ENCODE measurements at regions not wholly inside any gene's neighbourhood (a gene's known extent, or its start where the extent isn't known, plus 50 kb on each side); places are given as distances from the start of the nearest gene placed in this dataset.
"Not testable (repeated sequence)": the region's sequence is repeated elsewhere in the genome, so short reads cannot be mapped to it uniquely, and the experiment has no call there.

- intact Hi-C loops (cut with DNase I) = no loop called here
- Histone ChIP-seq H3K27me3 (replicated peaks; ENCODE audit: insufficient read depth) (no peaks in the 10 kb centered on the region), H3K9me3 (no peaks in the 10 kb centered on the region), H3K4me3 (no peak overlapping the region), H3K27ac (no peak overlapping the region), H3K36me3 (no peaks in the 10 kb centered on the region), H3K4me1 (replicated peaks) (no peaks in the 10 kb centered on the region)
- 17% methylated on average over 1 of the region's 1 CpG for WGBS
- DNase-seq (ENCODE audit: low spot score) = no peak
- no peak for TF ChIP-seq POLR2AphosphoS5 (IDR thresholded peaks at IDR 0.05)
Observed at GRCh38 chr9:100639854-100640253, 62.0 kb downstream of the CAVIN4 start.

- H3K36me3 ChIP-seq = no peaks in the 10 kb centered on the region
- no peaks in the 10 kb centered on the region for H3K27me3 ChIP-seq (replicated peaks; ENCODE audit: insufficient read depth)
- H3K27ac ChIP-seq = no peak overlapping the region
- intact Hi-C loops (cut with DNase I) = no loop called here
- no peaks in the 10 kb centered on the region for H3K4me1 ChIP-seq (replicated peaks)
- no peak for TF ChIP-seq POLR2A (IDR thresholded peaks at IDR 0.05)
- no peak for TF ChIP-seq POLR2AphosphoS5 (IDR thresholded peaks at IDR 0.05)
- no peak for TF ChIP-seq CTCF (IDR thresholded peaks at IDR 0.05)
- DNase-seq (ENCODE audit: low spot score) = no peak
- H3K4me3 ChIP-seq = no peak overlapping the region
- no peaks in the 10 kb centered on the region for H3K9me3 ChIP-seq
- WGBS = 76% methylated on average over 5 of the region's 5 CpGs
Observed at GRCh38 chr9:100640447-100641050, 62.7 kb downstream of the CAVIN4 start.

GRCh38 chr9:100641166-100641565 lies 63.3 kb downstream of the CAVIN4 start:
- TF ChIP-seq POLR2A (IDR thresholded peaks at IDR 0.05) (no peak), POLR2AphosphoS5 (IDR thresholded peaks at IDR 0.05) (no peak), CTCF (IDR thresholded peaks at IDR 0.05) (no peak)
- Histone ChIP-seq H3K27ac (no peak overlapping the region), H3K27me3 (replicated peaks; ENCODE audit: insufficient read depth) (no peaks in the 10 kb centered on the region), H3K36me3 (no peaks in the 10 kb centered on the region), H3K4me3 (no peak overlapping the region), H3K4me1 (replicated peaks) (no peaks in the 10 kb centered on the region), H3K9me3 (no peaks in the 10 kb centered on the region)
- WGBS = 71% methylated on average over 2 of the region's 2 CpGs
- intact Hi-C loops (cut with DNase I) = no loop called here
- DNase-seq (ENCODE audit: low spot score) = no peak

GRCh38 chr9:100652850-100653249 lies 75.0 kb downstream of the CAVIN4 start:
- no peak for DNase-seq (ENCODE audit: low spot score)
- Histone ChIP-seq H3K36me3 (no peaks in the 10 kb centered on the region), H3K4me1 (replicated peaks) (no peaks in the 10 kb centered on the region), H3K9me3 (no peaks in the 10 kb centered on the region), H3K27me3 (replicated peaks; ENCODE audit: insufficient read depth) (no peaks in the 10 kb centered on the region), H3K27ac (no peak overlapping the region), H3K4me3 (no peak overlapping the region)
- TF ChIP-seq CTCF (IDR thresholded peaks at IDR 0.05) (no peak), POLR2AphosphoS5 (IDR thresholded peaks at IDR 0.05) (no peak), POLR2A (IDR thresholded peaks at IDR 0.05) (no peak)
- intact Hi-C loops (cut with DNase I) = no loop called here
- 91% methylated on average over 4 of the region's 4 CpGs for WGBS

GRCh38 chr9:100653643-100654334 lies 75.9 kb downstream of the CAVIN4 start:
- Histone ChIP-seq H3K4me3 (no peak overlapping the region), H3K36me3 (no peaks in the 10 kb centered on the region), H3K27me3 (replicated peaks; ENCODE audit: insufficient read depth) (no peaks in the 10 kb centered on the region), H3K27ac (no peak overlapping the region), H3K4me1 (replicated peaks) (no peaks in the 10 kb centered on the region), H3K9me3 (no peaks in the 10 kb centered on the region)
- no peak for DNase-seq (ENCODE audit: low spot score)
- intact Hi-C loops (cut with DNase I) = no loop called here
- TF ChIP-seq POLR2A (IDR thresholded peaks at IDR 0.05) = no peak
- no peak for TF ChIP-seq POLR2AphosphoS5 (IDR thresholded peaks at IDR 0.05)
- TF ChIP-seq CTCF (IDR thresholded peaks at IDR 0.05) = no peak
- WGBS = 89% methylated on average over 4 of the region's 4 CpGs

- H3K27ac ChIP-seq; H3K9me3 ChIP-seq; DNase-seq (ENCODE audit: low spot score); intact Hi-C loops (cut with DNase I); H3K27me3 ChIP-seq (replicated peaks; ENCODE audit: insufficient read depth); H3K4me1 ChIP-seq (replicated peaks); H3K36me3 ChIP-seq; H3K4me3 ChIP-seq: not testable (repeated sequence)
- WGBS = 75% methylated on average over 2 of the region's 2 CpGs
Observed at GRCh38 chr9:100656851-100657250, 79.0 kb downstream of the CAVIN4 start.

Measured in prostate gland (tissue), 2 donors.